Gastrocnemius medialis (tissue), 4 donors: ENCODE measurements at regions not wholly inside any gene's neighbourhood (a gene's known extent, or its start where the extent isn't known, plus 50 kb on each side); places are given as distances from the start of the nearest gene placed in this dataset.

Experiments used
- ATAC-seq, 2 donors: fragments of 150-250 bp; one replicate each; pipeline ENCODE4 v1.9.1; 2016
- DNase-seq, 2 donors: peaks; one replicate each; pipeline ENCODE4 v3.0.0-alpha.2; 2019
- H3K27ac ChIP-seq, 4 donors: fragments of 200-600 bp; sonication (generic); 1 replicate in 1 of 4; 2 replicates in 3 of 4; pipeline ENCODE4 v1.5.1; 2016 to 2018; ENCODE audit warnings: mild to moderate bottlenecking in 2 of 4, moderate library complexity in 1 of 4
- H3K27me3 ChIP-seq, 3 donors: fragments of 200-600 bp; sonication (generic) in 2 of 3; 1 replicate in 1 of 3; 2 replicates in 2 of 3; pipeline versions ENCODE4 v1.5.1 to v1.6.0; 2016 to 2019; ENCODE audit warnings: mild to moderate bottlenecking in 1 of 3, moderate library complexity in 1 of 3
- H3K36me3 ChIP-seq, 2 donors: fragments of 200-600 bp; sonication (generic) in 1 of 2; one replicate each; pipeline ENCODE4 v1.5.1; 2017 to 2018
- H3K4me1 ChIP-seq, 2 donors: fragments of 200-600 bp; sonication (generic) in 1 of 2; one replicate each; pipeline ENCODE4 v1.5.1; 2016 to 2017; ENCODE audit warnings: mild to moderate bottlenecking in 2 of 2
- H3K4me3 ChIP-seq, 4 donors: fragments of 200-600 bp; sonication (generic) in 3 of 4; 1 replicate in 1 of 4; 2 replicates in 3 of 4; pipeline ENCODE4 v1.5.1; 2016 to 2019; ENCODE audit warnings: mild to moderate bottlenecking in 2 of 4
- H3K9me3 ChIP-seq, 3 donors: fragments of 200-600 bp; sonication (generic) in 2 of 3; 1 replicate in 1 of 3; 2 replicates in 2 of 3; pipeline ENCODE4 v1.5.1; 2016 to 2019
- POLR2A ChIP-seq, 2 donors: fragments of 450-650 bp; IDR thresholded peaks; one replicate each; pipeline ENCODE4 v1.6.1; 2017; ENCODE audit warnings: antibody characterized with exemption in 2 of 2, mild to moderate bottlenecking in 2 of 2, moderate library complexity in 2 of 2
- in situ Hi-C, 4 donors: fragments of 200-750 bp; cut with MboI; loops; one replicate each; pipeline versions ENCODE4 v1.15.0 to v1.8.0; 2017; ENCODE audit warnings: low sequenced_read_pairs in 4 of 4
- intact Hi-C: fragments of 100-400 bp; cut with DNase I; formaldehyde crosslinking; loops from one replicate; pipeline ENCODE4 v1.15.1; 2023; ENCODE audit warnings: low total_unique reads
- TF ChIP-seq, protein P1 (sequence below), 5 experiments: fragments of 450-650 bp in 3 of 5; fragments of 200-600 bp in 2 of 5; sonication (generic) in 2 of 5; IDR thresholded peaks in 4 of 5; conservative IDR thresholded peaks in 1 of 5; 1 replicate in 4 of 5; 2 replicates in 1 of 5; pipeline ENCODE4 v1.5.1; 2016 to 2019; ENCODE audit warnings: antibody characterized with exemption in 5 of 5, mild to moderate bottlenecking in 3 of 5, moderate library complexity in 3 of 5

DNA sequence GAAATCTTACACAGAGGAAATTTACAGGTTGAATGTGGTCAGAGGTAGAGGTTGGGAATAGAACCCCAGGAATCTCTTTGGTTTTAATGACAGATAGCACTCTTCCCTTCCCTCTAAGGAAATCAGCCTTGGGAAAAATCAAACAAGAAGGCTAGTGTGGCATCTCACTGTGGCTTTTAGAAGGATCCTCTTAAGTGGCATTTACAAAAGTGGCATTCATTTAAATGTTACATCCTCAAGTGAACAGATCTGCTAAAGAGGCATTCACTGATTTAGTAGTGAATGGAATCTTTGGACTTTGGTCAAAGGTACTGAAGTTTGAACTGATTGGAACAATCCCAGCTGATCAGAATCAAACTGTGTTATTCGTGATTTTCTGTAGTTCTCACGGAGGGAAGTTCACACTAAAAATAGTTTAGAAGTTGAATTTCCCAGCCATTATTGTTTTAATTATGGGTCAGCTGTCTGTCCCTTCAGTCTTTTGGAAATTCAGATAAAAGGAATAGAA is 136.5 kb upstream of the FN1 start:
- Histone ChIP-seq H3K27ac (no peak overlapping the region), H3K36me3 (no peaks in the 10 kb centered on the region), H3K27me3 (no peaks in the 10 kb centered on the region), H3K4me1 (no peaks in the 10 kb centered on the region), H3K9me3 (no peaks in the 10 kb centered on the region), H3K4me3 (no peak overlapping the region)
- in situ Hi-C loops, result no loop called here
- DNase-seq (no peak), ATAC-seq (no peak)
- TF ChIP-seq, protein P1, sequence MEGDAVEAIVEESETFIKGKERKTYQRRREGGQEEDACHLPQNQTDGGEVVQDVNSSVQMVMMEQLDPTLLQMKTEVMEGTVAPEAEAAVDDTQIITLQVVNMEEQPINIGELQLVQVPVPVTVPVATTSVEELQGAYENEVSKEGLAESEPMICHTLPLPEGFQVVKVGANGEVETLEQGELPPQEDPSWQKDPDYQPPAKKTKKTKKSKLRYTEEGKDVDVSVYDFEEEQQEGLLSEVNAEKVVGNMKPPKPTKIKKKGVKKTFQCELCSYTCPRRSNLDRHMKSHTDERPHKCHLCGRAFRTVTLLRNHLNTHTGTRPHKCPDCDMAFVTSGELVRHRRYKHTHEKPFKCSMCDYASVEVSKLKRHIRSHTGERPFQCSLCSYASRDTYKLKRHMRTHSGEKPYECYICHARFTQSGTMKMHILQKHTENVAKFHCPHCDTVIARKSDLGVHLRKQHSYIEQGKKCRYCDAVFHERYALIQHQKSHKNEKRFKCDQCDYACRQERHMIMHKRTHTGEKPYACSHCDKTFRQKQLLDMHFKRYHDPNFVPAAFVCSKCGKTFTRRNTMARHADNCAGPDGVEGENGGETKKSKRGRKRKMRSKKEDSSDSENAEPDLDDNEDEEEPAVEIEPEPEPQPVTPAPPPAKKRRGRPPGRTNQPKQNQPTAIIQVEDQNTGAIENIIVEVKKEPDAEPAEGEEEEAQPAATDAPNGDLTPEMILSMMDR (IDR thresholded peaks at IDR 0.05 in 4 of 5, conservative IDR thresholded peaks at IDR 0.05 in 1 of 5), result no peak
- no peak for TF ChIP-seq POLR2A (IDR thresholded peaks at IDR 0.05)
- intact Hi-C loops, result no loop called here

DNA sequence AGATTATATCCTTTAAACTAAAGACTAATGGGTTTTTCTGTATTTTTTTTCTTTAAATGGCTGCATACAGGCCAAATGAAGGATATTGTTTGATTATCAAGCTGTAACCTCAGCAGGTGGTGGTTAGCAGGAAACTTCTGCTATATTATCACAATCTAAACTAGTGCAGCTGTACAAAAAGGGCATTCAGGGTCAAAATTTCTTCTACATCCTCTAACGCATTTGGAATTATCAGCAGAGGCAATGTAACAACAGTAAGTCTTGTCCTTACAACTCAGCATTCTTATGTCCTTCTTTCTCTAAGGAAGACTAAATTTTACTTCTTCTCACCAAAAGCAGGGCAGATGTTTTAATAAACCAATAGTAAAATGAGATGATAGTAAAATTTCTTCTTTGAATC is 135.8 kb upstream of the FN1 start:
- no peaks in the 10 kb centered on the region for H3K27me3 ChIP-seq
- ATAC-seq, result no peak
- intact Hi-C loops, result no loop called here

DNA sequence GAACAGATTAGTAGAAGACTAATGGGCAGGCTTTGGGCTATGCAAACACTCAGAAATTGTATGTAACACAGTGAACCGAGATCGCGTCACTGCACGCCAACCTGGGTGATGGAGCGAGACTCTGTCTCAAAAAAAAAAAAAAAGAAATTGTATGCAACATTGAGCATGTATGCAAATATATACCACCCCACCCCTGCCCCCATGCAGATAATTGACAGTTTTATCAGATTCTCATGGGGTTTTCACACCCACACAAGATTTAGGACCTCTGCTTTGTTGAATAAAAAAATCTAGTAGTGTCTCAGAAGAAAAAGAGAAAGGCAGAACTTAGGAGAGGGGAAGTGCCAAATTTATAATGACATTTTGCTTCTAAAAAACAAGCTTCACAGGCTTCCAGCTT is 131.6 kb upstream of the FN1 start:
- TF ChIP-seq, protein P1 (IDR thresholded peaks at IDR 0.05 in 4 of 5, conservative IDR thresholded peaks at IDR 0.05 in 1 of 5), result no peak
- TF ChIP-seq POLR2A (IDR thresholded peaks at IDR 0.05), result no peak
- H3K4me1 ChIP-seq, result no peaks in the 10 kb centered on the region
- DNase-seq, result no peak
- in situ Hi-C loops (no loop called here), intact Hi-C loops (no loop called here)
- ATAC-seq, result no peak
- no peaks in the 10 kb centered on the region for H3K27me3 ChIP-seq
- no peaks in the 10 kb centered on the region for H3K36me3 ChIP-seq
- H3K4me3 ChIP-seq, result no peak overlapping the region
- no peaks in the 10 kb centered on the region for H3K9me3 ChIP-seq
- H3K27ac ChIP-seq, result no peak overlapping the region

More for the DNA sequence above, 135.8 kb upstream of the FN1 start:
- DNase-seq, result no peak
- in situ Hi-C loops, result no loop called here
- Histone ChIP-seq H3K4me3 (no peak overlapping the region), H3K36me3 (no peaks in the 10 kb centered on the region), H3K27ac (no peak overlapping the region), H3K4me1 (no peaks in the 10 kb centered on the region), H3K9me3 (no peaks in the 10 kb centered on the region)
- TF ChIP-seq POLR2A (IDR thresholded peaks at IDR 0.05), result no peak
- TF ChIP-seq, protein P1 (IDR thresholded peaks at IDR 0.05 in 4 of 5, conservative IDR thresholded peaks at IDR 0.05 in 1 of 5), result no peak

DNA sequence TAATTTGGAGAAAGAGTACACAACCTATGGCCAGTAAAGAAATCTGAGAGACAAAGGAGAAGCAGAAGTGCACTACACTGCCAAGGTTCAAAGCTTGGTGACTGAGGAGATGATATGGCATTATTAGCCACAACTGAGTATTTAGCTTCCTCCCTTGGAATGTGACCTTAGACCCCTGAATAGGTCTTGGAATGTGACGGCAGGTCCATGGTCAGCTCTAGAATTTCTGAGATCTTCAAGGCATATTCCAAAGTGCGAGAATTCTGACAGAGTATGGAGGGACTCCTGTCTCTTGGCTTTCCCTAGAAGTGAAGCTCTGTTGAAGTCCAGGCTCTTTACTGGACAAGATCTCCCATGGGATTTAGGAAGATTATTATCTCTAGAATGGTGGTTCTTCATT is 130.0 kb upstream of the FN1 start:
- Histone ChIP-seq H3K27me3 (no peaks in the 10 kb centered on the region), H3K9me3 (no peaks in the 10 kb centered on the region), H3K4me3 (no peak overlapping the region), H3K36me3 (no peaks in the 10 kb centered on the region), H3K4me1 (no peaks in the 10 kb centered on the region), H3K27ac (no peak overlapping the region)
- no peak for TF ChIP-seq POLR2A (IDR thresholded peaks at IDR 0.05)
- TF ChIP-seq, protein P1 (IDR thresholded peaks at IDR 0.05 in 4 of 5, conservative IDR thresholded peaks at IDR 0.05 in 1 of 5), result no peak
- ATAC-seq (no peak), DNase-seq (no peak)
- intact Hi-C loops, result no loop called here
- in situ Hi-C loops, result no loop called here

DNA sequence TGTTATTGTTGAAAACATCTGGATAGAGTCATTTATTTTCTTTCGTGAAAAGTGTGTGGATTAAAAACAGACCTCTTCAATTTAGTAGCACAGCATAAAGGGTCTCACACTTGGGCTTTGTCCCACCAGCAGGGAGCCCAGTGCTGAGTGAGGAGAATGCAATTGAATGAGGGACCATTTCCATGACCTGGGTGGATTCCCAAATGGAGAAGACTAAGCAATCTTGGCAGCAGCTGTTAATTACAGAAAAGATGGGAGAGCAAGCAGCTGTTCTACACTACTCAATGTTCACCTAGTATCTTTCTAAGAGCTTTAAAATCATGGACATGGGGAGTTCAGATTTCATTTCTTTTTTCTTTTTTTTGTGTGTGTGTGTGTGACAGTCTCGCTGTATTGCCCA is 121.8 kb upstream of the FN1 start:
- in situ Hi-C loops, result no loop called here
- DNase-seq, result no peak
- Histone ChIP-seq H3K27me3 (no peaks in the 10 kb centered on the region), H3K9me3 (no peaks in the 10 kb centered on the region), H3K4me3 (no peak overlapping the region), H3K4me1 (no peaks in the 10 kb centered on the region), H3K36me3 (no peaks in the 10 kb centered on the region), H3K27ac (no peak overlapping the region)
- intact Hi-C loops, result no loop called here
- TF ChIP-seq, protein P1 (IDR thresholded peaks at IDR 0.05 in 4 of 5, conservative IDR thresholded peaks at IDR 0.05 in 1 of 5), result no peak
- no peak for TF ChIP-seq POLR2A (IDR thresholded peaks at IDR 0.05)
- no peak for ATAC-seq
